Activated T-cell treated with anti-CD3 and anti-CD28 coated beads, Interleukin-2, amount 50 U/mL, for 72 hours (primary cell): ENCODE measurements at regions not wholly inside any gene's neighbourhood (a gene's known extent, or its start where the extent isn't known, plus 50 kb on each side); places are given as distances from the start of the nearest gene placed in this dataset.

Experiments
- ATAC-seq, 2 donors: fragments of 150-1000 bp; cut with Tn5 transposase; replicated peaks in 1 of 2; 2 replicates each; pipeline ENCODE4 v1.10.0; 2021; ENCODE audit warnings: moderate library complexity in 2 of 2, mild to moderate bottlenecking in 1 of 2
- DNase-seq, 2 donors: peaks; one replicate each; pipeline ENCODE4 v3.0.0; 2021 to 2022; ENCODE audit warnings: mixed read lengths in 1 of 2
- H3K27ac Mint-ChIP-seq: one replicate; pipeline ENCODE4 v1.8.0; 2022; ENCODE audit warnings: mild to moderate bottlenecking, moderate library complexity, mixed read lengths
- H3K27me3 Mint-ChIP-seq: one replicate; pipeline ENCODE4 v1.8.0; 2022; ENCODE audit warnings: low read depth, mixed read lengths
- H3K36me3 Mint-ChIP-seq, 2 donors: one replicate each; pipeline ENCODE4 v1.8.0; 2022; ENCODE audit warnings: mixed read lengths in 2 of 2, mild to moderate bottlenecking in 1 of 2; ENCODE audit not compliant: insufficient read depth in 2 of 2
- H3K4me1 Mint-ChIP-seq: one replicate; pipeline ENCODE4 v1.8.0; 2022; ENCODE audit warnings: low read depth, mixed read lengths
- H3K4me3 Mint-ChIP-seq, 2 donors: one replicate each; pipeline ENCODE4 v1.8.0; 2022; ENCODE audit warnings: mild to moderate bottlenecking in 2 of 2, mixed read lengths in 2 of 2, moderate library complexity in 2 of 2
- H3K9me3 Mint-ChIP-seq, 2 donors: one replicate each; pipeline ENCODE4 v1.8.0; 2022; ENCODE audit warnings: mixed read lengths in 2 of 2

GRCh38 chr3:94234177-94234788, 171.4 kb downstream of the NSUN3 start:
- Mint-ChIP-seq H3K27me3 (peaks cover 16% of the 10 kb centered on the region), H3K27ac (no peak overlapping the region)

DNA sequence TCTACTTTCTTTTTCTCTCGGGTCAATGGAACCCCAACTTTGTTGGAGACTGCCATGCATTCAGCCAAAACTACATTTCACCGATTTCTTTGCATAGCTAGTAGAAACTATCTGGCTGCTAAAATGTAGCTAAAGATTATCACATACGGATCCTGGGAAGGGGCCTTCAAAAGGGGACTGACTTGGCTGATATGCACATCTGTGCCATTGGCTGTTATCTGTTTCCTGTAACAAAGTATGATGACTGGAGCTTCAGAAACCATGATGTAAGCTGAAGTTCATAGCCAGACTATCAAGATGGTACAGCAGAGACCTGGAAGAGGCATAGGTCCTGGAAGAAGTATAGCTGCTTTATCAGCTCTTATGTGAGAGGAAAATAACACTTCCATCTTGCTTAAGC, 179.1 kb downstream of the NSUN3 start:
- ATAC-seq (no peak), DNase-seq (no peak)
- no peak overlapping the region for H3K4me3 Mint-ChIP-seq
- no peaks in the 10 kb centered on the region for H3K27me3 Mint-ChIP-seq
- no peaks in the 10 kb centered on the region for H3K4me1 Mint-ChIP-seq
- no peak overlapping the region for H3K27ac Mint-ChIP-seq
- peaks cover 0 to 3% of the 10 kb centered on the region in 2 donors for H3K36me3 Mint-ChIP-seq
- H3K9me3 Mint-ChIP-seq = peaks cover 0 to 4% of the 10 kb centered on the region in 2 donors

More at GRCh38 chr3:94234177-94234788, 171.4 kb downstream of the NSUN3 start:
- H3K4me3 Mint-ChIP-seq = no peak overlapping the region
- no peaks in the 10 kb centered on the region for H3K4me1 Mint-ChIP-seq
- peaks cover 0 to 3% of the 10 kb centered on the region in 2 donors for H3K36me3 Mint-ChIP-seq
- peaks cover 0 to 7% of the 10 kb centered on the region in 2 donors for H3K9me3 Mint-ChIP-seq
- ATAC-seq = peak in 1 of 2 donors; percentile 40
- peak; percentile 2 to 21 for DNase-seq

- ATAC-seq = no peak
- H3K4me3 Mint-ChIP-seq = no peak overlapping the region
- no peaks in the 10 kb centered on the region for H3K36me3 Mint-ChIP-seq
- H3K9me3 Mint-ChIP-seq = no peaks in the 10 kb centered on the region
- H3K27ac Mint-ChIP-seq = no peak overlapping the region
- DNase-seq = no peak
- H3K27me3 Mint-ChIP-seq = no peaks in the 10 kb centered on the region
- H3K4me1 Mint-ChIP-seq = no peaks in the 10 kb centered on the region
Measured at GRCh38 chr3:94246171-94246570, 183.3 kb downstream of the NSUN3 start.

GRCh38 chr3:94248042-94248441, 185.2 kb downstream of the NSUN3 start:
- Mint-ChIP-seq H3K4me3 (no peak overlapping the region), H3K9me3 (no peaks in the 10 kb centered on the region), H3K4me1 (no peaks in the 10 kb centered on the region), H3K36me3 (no peaks in the 10 kb centered on the region), H3K27ac (no peak overlapping the region), H3K27me3 (no peaks in the 10 kb centered on the region)
- ATAC-seq (no peak), DNase-seq (no peak)

DNA sequence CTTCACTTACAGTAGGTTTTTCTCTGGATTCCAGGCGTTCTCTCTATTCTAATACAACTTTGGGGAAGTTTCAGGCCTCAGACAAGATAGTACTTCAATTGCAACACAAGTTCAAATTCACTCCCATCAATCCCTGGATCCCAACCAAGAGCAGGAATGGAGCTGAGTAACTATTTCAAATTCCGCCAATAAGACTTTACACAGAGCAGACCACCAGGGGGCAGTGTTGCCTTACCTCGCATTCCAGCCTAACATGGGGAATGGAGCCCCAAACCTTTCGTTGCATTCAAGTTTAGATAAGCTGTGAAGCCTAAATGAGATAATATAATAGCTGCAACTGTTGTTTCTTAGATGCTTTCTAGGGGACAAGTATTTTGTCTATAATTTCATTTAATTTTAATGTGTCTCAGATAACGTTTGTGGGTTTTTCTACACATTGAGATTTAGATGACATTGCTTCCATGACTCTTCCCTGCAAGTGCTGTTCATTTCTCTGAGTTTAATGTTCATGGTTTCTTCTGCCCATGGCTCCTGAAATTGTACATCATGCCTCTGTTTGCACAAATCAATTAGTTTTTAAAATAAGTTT, 186.7 kb downstream of the NSUN3 start:
- Mint-ChIP-seq H3K27ac (no peak overlapping the region), H3K36me3 (no peaks in the 10 kb centered on the region), H3K27me3 (no peaks in the 10 kb centered on the region), H3K4me1 (no peaks in the 10 kb centered on the region), H3K4me3 (no peak overlapping the region), H3K9me3 (no peaks in the 10 kb centered on the region)
- no peak for ATAC-seq
- peak; percentile 60 to 73 for DNase-seq

- Mint-ChIP-seq H3K4me1 (no peaks in the 10 kb centered on the region), H3K9me3 (no peaks in the 10 kb centered on the region), H3K4me3 (no peak overlapping the region), H3K36me3 (no peaks in the 10 kb centered on the region), H3K27ac (no peak overlapping the region), H3K27me3 (no peaks in the 10 kb centered on the region)
- ATAC-seq (no peak), DNase-seq (no peak)
Measured at GRCh38 chr3:94251566-94251965, 188.7 kb downstream of the NSUN3 start.

DNA sequence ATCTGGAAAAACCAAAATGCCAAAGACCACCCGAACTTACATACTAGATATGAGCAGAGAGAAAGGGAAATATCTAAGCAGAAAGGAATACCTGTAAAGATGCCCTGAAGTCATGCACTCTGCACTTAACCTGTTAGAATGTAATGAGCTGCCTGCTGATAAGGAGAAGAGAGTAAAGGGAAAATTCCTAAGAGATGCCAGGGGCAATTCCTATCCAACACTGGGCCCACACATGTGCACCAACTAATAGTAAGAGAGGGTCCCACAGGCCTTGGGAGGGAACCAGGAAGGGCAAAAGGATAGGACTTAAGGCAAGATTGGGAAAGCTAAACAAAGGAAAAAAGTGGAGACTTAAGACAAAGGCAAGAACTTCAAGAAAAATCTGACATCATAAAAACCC, 189.5 kb downstream of the NSUN3 start:
- no peaks in the 10 kb centered on the region for H3K4me1 Mint-ChIP-seq
- H3K4me3 Mint-ChIP-seq = no peak overlapping the region
- no peak overlapping the region for H3K27ac Mint-ChIP-seq
- H3K27me3 Mint-ChIP-seq = no peaks in the 10 kb centered on the region
- H3K9me3 Mint-ChIP-seq = no peaks in the 10 kb centered on the region
- no peaks in the 10 kb centered on the region for H3K36me3 Mint-ChIP-seq
- no peak for ATAC-seq
- no peak for DNase-seq

GRCh38 chr3:94256888-94257813, 194.3 kb downstream of the NSUN3 start:
- H3K36me3 Mint-ChIP-seq = no peaks in the 10 kb centered on the region
- H3K4me3 Mint-ChIP-seq = no peak overlapping the region
- H3K27me3 Mint-ChIP-seq = no peaks in the 10 kb centered on the region
- ATAC-seq (no peak), DNase-seq (no peak)
- no peak overlapping the region for H3K27ac Mint-ChIP-seq
- H3K4me1 Mint-ChIP-seq = no peaks in the 10 kb centered on the region
- no peaks in the 10 kb centered on the region for H3K9me3 Mint-ChIP-seq

GRCh38 chr3:94258851-94259250, 196.0 kb downstream of the NSUN3 start:
- Mint-ChIP-seq H3K9me3 (no peaks in the 10 kb centered on the region), H3K27ac (no peak overlapping the region), H3K36me3 (no peaks in the 10 kb centered on the region), H3K4me3 (no peak overlapping the region), H3K27me3 (no peaks in the 10 kb centered on the region), H3K4me1 (no peaks in the 10 kb centered on the region)
- DNase-seq = no peak
- ATAC-seq = no peak

GRCh38 chr3:94259291-94259690, 196.4 kb downstream of the NSUN3 start:
- ATAC-seq = no peak
- no peaks in the 10 kb centered on the region for H3K27me3 Mint-ChIP-seq
- H3K36me3 Mint-ChIP-seq = no peaks in the 10 kb centered on the region
- H3K4me1 Mint-ChIP-seq = no peaks in the 10 kb centered on the region
- no peaks in the 10 kb centered on the region for H3K9me3 Mint-ChIP-seq
- H3K27ac Mint-ChIP-seq = no peak overlapping the region
- H3K4me3 Mint-ChIP-seq = no peak overlapping the region
- no peak for DNase-seq

DNA sequence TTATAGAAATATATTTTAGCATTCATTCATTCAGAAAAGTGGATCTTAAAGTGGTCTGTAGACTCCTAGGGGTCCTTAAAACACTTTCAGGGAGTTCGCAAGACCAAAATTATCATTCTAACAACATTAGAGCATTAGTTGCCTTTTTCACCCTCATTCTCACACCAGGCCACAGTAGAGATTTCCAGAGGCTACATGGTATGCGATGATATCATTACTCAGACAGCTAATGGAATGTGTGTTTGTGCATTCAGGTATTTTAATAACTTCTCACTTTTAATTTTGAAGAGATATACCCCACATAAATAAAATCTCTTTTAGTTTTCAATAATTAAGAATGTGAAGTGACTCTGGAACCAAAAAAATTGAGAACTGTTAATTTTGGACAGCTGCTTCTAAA, 206.9 kb downstream of the NSUN3 start:
- H3K27ac Mint-ChIP-seq = no peak overlapping the region
- H3K27me3 Mint-ChIP-seq = peaks cover 5% of the 10 kb centered on the region
- H3K4me1 Mint-ChIP-seq = no peaks in the 10 kb centered on the region

DNA sequence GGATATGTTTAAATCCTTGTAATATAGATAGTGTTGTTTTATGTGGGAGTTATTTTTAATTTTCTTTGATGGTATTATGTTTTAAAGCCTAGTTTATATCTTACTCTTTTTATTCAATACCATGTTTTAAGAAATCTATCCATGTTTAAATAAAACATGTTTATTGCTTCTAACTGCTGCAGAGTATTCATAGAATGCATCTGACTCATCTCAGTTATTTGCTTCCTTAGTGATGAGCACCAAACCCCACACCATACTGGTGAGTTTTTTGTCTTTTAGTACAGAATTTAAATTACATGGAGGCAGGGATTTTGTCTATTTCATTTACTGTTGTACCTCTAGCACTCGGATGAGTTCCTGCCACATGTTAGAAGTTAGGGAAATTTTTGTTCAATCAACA, 209.2 kb downstream of the NSUN3 start:
- Mint-ChIP-seq H3K27me3 (no peaks in the 10 kb centered on the region), H3K27ac (no peak overlapping the region), H3K4me1 (no peaks in the 10 kb centered on the region), H3K36me3 (no peaks in the 10 kb centered on the region), H3K4me3 (no peak overlapping the region), H3K9me3 (peaks cover 0 to 1% of the 10 kb centered on the region in 2 donors)
- ATAC-seq (no peak), DNase-seq (no peak)

More for the DNA sequence above, 206.9 kb downstream of the NSUN3 start:
- no peak for ATAC-seq
- no peak for DNase-seq
- Mint-ChIP-seq H3K4me3 (no peak overlapping the region), H3K9me3 (peaks cover 0 to 2% of the 10 kb centered on the region in 2 donors), H3K36me3 (no peaks in the 10 kb centered on the region)

GRCh38 chr3:94280958-94281357, 218.1 kb downstream of the NSUN3 start:
- H3K27me3 Mint-ChIP-seq = no peaks in the 10 kb centered on the region
- H3K9me3 Mint-ChIP-seq = peaks cover 0 to 2% of the 10 kb centered on the region in 2 donors
- H3K36me3 Mint-ChIP-seq = no peaks in the 10 kb centered on the region
- no peak overlapping the region for H3K4me3 Mint-ChIP-seq
- DNase-seq (no peak), ATAC-seq (no peak)
- H3K4me1 Mint-ChIP-seq = no peaks in the 10 kb centered on the region
- no peak overlapping the region for H3K27ac Mint-ChIP-seq
